WTC11 (cell line): ENCODE measurements at regions not wholly inside any gene's neighbourhood (a gene's known extent, or its start where the extent isn't known, plus 50 kb on each side); places are given as distances from the start of the nearest gene placed in this dataset.

Source experiments
- ATAC-seq: fragments of 200-7000 bp; cut with Tn5 transposase; 2 replicates; pipeline ENCODE4 v1.10.0; 2021; ENCODE audit warnings: mild to moderate bottlenecking, moderate library complexity
- CTCF ChIA-PET: fragments of 300-600 bp; sonication (Branson Sonifier 250); formaldehyde crosslinking; loops from one replicate; lab custom pipeline; 2021; ENCODE audit warnings: antibody characterized with exemption; lab: Charles Lee
- POLR2A ChIA-PET: fragments of 350-600 bp; sonication (Branson Sonifier 250); formaldehyde crosslinking; loops from one replicate; lab custom pipeline; 2021; ENCODE audit warnings: antibody characterized with exemption; lab: Charles Lee
- DNase-seq: peaks from one replicate; pipeline ENCODE4 v3.0.0; 2021; ENCODE audit warnings: low spot score
- H3K27ac Mint-ChIP-seq: 2 replicates; pipeline ENCODE4 v1.8.0; 2021; ENCODE audit warnings: mixed read lengths
- H3K27me3 Mint-ChIP-seq: 2 replicates; pipeline ENCODE4 v1.8.0; 2021; ENCODE audit warnings: low read depth, mild to moderate bottlenecking, moderate library complexity, mixed read lengths
- H3K36me3 Mint-ChIP-seq: 2 replicates; pipeline ENCODE4 v1.8.0; 2021; ENCODE audit warnings: mixed read lengths
- H3K4me1 Mint-ChIP-seq: 2 replicates; pipeline ENCODE4 v1.8.0; 2022; ENCODE audit warnings: mixed read lengths
- H3K4me3 Mint-ChIP-seq: 2 replicates; pipeline ENCODE4 v1.8.0; 2021; ENCODE audit warnings: mild to moderate bottlenecking, moderate library complexity, mixed read lengths
- H3K9me3 Mint-ChIP-seq: 2 replicates; pipeline ENCODE4 v1.8.0; 2021; ENCODE audit warnings: mixed read lengths
- ATF1 ChIP-seq: sonication (generic); formaldehyde crosslinking; IDR thresholded peaks from 2 replicates; pipeline ENCODE4 v1.8.1; 2023; ENCODE audit warnings: mild to moderate bottlenecking, moderate library complexity, missing genetic modification reagents
- EMX1 ChIP-seq: fragments of 250-450 bp; sonication (Bioruptor Pico); IDR thresholded peaks from 2 replicates; pipeline ENCODE4 v1.8.0; 2021; ENCODE audit warnings: mild to moderate bottlenecking
- HMGA2 ChIP-seq: fragments of 250-450 bp; sonication (Bioruptor Pico); IDR thresholded peaks from 2 replicates; pipeline ENCODE4 v1.4.0; 2021; ENCODE audit warnings: mild to moderate bottlenecking, moderate library complexity
- MXD4 ChIP-seq: fragments of 250-450 bp; sonication (Bioruptor Pico); IDR thresholded peaks from 2 replicates; pipeline ENCODE4 v1.8.0; 2021; ENCODE audit warnings: mild to moderate bottlenecking, moderate library complexity, borderline replicate concordance
- NFATC4 ChIP-seq: fragments of 250-450 bp; sonication (Bioruptor Pico); IDR thresholded peaks from 2 replicates; pipeline ENCODE4 v1.9.0; 2021; ENCODE audit warnings: mild to moderate bottlenecking
- NFYB ChIP-seq: sonication (generic); formaldehyde crosslinking; conservative IDR thresholded peaks from 2 replicates; pipeline ENCODE4 v1.8.0; 2022; ENCODE audit warnings: low read depth, missing genetic modification reagents
- NR2C2 ChIP-seq: sonication (generic); formaldehyde crosslinking; IDR thresholded peaks from 2 replicates; pipeline ENCODE4 v1.8.0; 2022; ENCODE audit warnings: mild to moderate bottlenecking, missing genetic modification reagents
- OVOL2 ChIP-seq: fragments of 250-450 bp; sonication (Bioruptor Pico); IDR thresholded peaks from 2 replicates; pipeline ENCODE4 v1.9.0; 2021; ENCODE audit warnings: mild to moderate bottlenecking, borderline replicate concordance
- PRRX2 ChIP-seq: fragments of 250-450 bp; sonication (Bioruptor Pico); IDR thresholded peaks from 2 replicates; pipeline ENCODE4 v1.8.0; 2021; ENCODE audit warnings: mild to moderate bottlenecking
- SMAD4 ChIP-seq: sonication (generic); formaldehyde crosslinking; IDR thresholded peaks from 2 replicates; pipeline ENCODE4 v1.8.0; 2022; ENCODE audit warnings: mild to moderate bottlenecking, missing genetic modification reagents
- TP53 ChIP-seq: sonication (generic); formaldehyde crosslinking; IDR thresholded peaks from 2 replicates; pipeline ENCODE4 v1.8.1; 2023; ENCODE audit warnings: mild to moderate bottlenecking, missing genetic modification reagents
- ZNF219 ChIP-seq: sonication (generic); formaldehyde crosslinking; IDR thresholded peaks from 2 replicates; pipeline ENCODE4 v1.8.0; 2023; ENCODE audit warnings: missing genetic modification reagents, mild to moderate bottlenecking, borderline replicate concordance
- ZNF671 ChIP-seq: fragments of 250-450 bp; sonication (Bioruptor Pico); IDR thresholded peaks from 2 replicates; pipeline ENCODE4 v1.8.0; 2021; ENCODE audit warnings: mild to moderate bottlenecking
- TF ChIP-seq, protein P1 (sequence below): sonication (generic); formaldehyde crosslinking; IDR thresholded peaks from 2 replicates; pipeline ENCODE4 v1.8.1; 2023; ENCODE audit warnings: mild to moderate bottlenecking, missing genetic modification reagents, moderate library complexity
- TF ChIP-seq, protein P2 (sequence below): sonication (generic); formaldehyde crosslinking; IDR thresholded peaks from 2 replicates; pipeline ENCODE4 v1.8.1; 2022; ENCODE audit warnings: mild to moderate bottlenecking, missing genetic modification reagents, moderate library complexity, borderline replicate concordance
- TF ChIP-seq, protein P3 (sequence below): fragments of 250-450 bp; sonication (Bioruptor Pico); IDR thresholded peaks from 2 replicates; pipeline ENCODE4 v1.9.0; 2021; ENCODE audit warnings: mild to moderate bottlenecking
- TF ChIP-seq, protein P4 (sequence below): fragments of 250-450 bp; sonication (Bioruptor Pico); IDR thresholded peaks from 2 replicates; pipeline ENCODE4 v1.9.0; 2021; ENCODE audit warnings: mild to moderate bottlenecking, borderline replicate concordance
- TF ChIP-seq, protein P5 (sequence below): fragments of 250-450 bp; sonication (Bioruptor Pico); IDR thresholded peaks from 2 replicates; pipeline ENCODE4 v1.9.0; 2021; ENCODE audit warnings: mild to moderate bottlenecking
- TF ChIP-seq, protein P6 (sequence below): fragments of 250-450 bp; sonication (Bioruptor Pico); IDR thresholded peaks from 2 replicates; pipeline ENCODE4 v2.1.2; 2022; ENCODE audit warnings: mild to moderate bottlenecking, moderate library complexity
- TF ChIP-seq, protein P7 (sequence below): sonication (generic); formaldehyde crosslinking; IDR thresholded peaks from 2 replicates; pipeline ENCODE4 v1.8.1; 2023; ENCODE audit warnings: mild to moderate bottlenecking, missing genetic modification reagents, borderline replicate concordance
- TF ChIP-seq, protein P8 (sequence below): fragments of 200-600 bp; IDR thresholded peaks from 2 replicates; pipeline ENCODE4 v1.8.0; 2022; ENCODE audit warnings: antibody characterized with exemption

DNA sequence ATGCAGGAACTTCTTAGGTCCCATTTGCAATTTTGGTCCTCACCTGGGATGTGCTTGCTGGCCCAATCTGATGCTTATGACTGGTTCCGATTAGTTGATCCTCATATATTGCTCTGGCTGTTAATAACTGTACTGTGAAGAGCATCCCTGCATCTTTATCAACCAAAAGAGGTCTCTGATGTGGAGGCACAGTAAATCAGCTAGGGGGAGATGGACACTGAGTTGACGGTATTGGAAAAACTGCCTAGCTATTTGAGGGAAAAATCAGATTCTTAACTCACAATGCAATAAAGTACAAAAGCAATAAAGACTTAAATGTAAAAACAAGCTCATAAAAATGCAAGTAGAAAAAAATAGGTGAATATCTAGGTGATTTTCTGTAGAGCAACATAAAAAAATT, 188.0 kb upstream of the TCF4 start (continued):
- TF ChIP-seq, protein P1, sequence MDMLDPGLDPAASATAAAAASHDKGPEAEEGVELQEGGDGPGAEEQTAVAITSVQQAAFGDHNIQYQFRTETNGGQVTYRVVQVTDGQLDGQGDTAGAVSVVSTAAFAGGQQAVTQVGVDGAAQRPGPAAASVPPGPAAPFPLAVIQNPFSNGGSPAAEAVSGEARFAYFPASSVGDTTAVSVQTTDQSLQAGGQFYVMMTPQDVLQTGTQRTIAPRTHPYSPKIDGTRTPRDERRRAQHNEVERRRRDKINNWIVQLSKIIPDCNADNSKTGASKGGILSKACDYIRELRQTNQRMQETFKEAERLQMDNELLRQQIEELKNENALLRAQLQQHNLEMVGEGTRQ (CRISPR knock-in tag), result no peak
- no peak for TF ChIP-seq HMGA2

DNA sequence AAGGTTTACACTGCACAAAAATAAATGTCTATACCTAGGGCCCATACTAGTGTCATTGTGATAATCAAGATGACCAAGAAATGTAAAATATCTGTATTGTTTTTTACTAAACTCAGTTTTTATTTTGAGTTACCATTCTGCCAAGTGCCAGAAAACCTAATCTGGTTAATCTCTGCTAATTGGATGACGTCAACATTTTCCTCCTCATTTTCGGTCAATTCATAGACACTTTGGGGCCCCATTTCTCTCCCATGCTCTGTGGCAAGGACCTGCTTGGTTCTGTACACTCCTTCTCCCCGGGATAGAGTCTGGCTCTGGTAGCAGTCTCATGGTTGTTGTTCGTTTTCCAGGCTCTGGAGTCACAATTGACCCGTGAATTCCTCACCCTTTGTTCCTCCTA, 186.5 kb upstream of the TCF4 start:
- Mint-ChIP-seq H3K4me1 (peaks cover 34% of the 10 kb centered on the region), H3K9me3 (no peaks in the 10 kb centered on the region), H3K27me3 (0 out of 2 replicates have a peak, but pooled peaks cover 2% of the 10 kb centered on the region), H3K36me3 (no peaks in the 10 kb centered on the region), H3K27ac (no peak overlapping the region), H3K4me3 (no peak overlapping the region)
- ATAC-seq (no peak), DNase-seq (no peak)
- ChIA-PET POLR2A (no interaction called here), CTCF (no interaction called here)
- TF ChIP-seq, protein P2, sequence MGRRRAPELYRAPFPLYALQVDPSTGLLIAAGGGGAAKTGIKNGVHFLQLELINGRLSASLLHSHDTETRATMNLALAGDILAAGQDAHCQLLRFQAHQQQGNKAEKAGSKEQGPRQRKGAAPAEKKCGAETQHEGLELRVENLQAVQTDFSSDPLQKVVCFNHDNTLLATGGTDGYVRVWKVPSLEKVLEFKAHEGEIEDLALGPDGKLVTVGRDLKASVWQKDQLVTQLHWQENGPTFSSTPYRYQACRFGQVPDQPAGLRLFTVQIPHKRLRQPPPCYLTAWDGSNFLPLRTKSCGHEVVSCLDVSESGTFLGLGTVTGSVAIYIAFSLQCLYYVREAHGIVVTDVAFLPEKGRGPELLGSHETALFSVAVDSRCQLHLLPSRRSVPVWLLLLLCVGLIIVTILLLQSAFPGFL (CRISPR knock-in tag), result no peak
- TF ChIP-seq EMX1 (CRISPR knock-in tag) (no peak), OVOL2 (CRISPR knock-in tag) (no peak), PRRX2 (CRISPR knock-in tag) (no peak), ZNF671 (CRISPR knock-in tag) (no peak), NR2C2 (CRISPR knock-in tag) (no peak), NFYB (no peak), SMAD4 (no peak), MXD4 (CRISPR knock-in tag) (no peak), TP53 (CRISPR knock-in tag) (no peak), NFATC4 (CRISPR knock-in tag) (no peak), ATF1 (CRISPR knock-in tag) (no peak), ZNF219 (no peak)
- TF ChIP-seq, protein P3, sequence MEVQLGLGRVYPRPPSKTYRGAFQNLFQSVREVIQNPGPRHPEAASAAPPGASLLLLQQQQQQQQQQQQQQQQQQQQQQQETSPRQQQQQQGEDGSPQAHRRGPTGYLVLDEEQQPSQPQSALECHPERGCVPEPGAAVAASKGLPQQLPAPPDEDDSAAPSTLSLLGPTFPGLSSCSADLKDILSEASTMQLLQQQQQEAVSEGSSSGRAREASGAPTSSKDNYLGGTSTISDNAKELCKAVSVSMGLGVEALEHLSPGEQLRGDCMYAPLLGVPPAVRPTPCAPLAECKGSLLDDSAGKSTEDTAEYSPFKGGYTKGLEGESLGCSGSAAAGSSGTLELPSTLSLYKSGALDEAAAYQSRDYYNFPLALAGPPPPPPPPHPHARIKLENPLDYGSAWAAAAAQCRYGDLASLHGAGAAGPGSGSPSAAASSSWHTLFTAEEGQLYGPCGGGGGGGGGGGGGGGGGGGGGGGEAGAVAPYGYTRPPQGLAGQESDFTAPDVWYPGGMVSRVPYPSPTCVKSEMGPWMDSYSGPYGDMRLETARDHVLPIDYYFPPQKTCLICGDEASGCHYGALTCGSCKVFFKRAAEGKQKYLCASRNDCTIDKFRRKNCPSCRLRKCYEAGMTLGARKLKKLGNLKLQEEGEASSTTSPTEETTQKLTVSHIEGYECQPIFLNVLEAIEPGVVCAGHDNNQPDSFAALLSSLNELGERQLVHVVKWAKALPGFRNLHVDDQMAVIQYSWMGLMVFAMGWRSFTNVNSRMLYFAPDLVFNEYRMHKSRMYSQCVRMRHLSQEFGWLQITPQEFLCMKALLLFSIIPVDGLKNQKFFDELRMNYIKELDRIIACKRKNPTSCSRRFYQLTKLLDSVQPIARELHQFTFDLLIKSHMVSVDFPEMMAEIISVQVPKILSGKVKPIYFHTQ (CRISPR knock-in tag), result no peak
- TF ChIP-seq, protein P4, sequence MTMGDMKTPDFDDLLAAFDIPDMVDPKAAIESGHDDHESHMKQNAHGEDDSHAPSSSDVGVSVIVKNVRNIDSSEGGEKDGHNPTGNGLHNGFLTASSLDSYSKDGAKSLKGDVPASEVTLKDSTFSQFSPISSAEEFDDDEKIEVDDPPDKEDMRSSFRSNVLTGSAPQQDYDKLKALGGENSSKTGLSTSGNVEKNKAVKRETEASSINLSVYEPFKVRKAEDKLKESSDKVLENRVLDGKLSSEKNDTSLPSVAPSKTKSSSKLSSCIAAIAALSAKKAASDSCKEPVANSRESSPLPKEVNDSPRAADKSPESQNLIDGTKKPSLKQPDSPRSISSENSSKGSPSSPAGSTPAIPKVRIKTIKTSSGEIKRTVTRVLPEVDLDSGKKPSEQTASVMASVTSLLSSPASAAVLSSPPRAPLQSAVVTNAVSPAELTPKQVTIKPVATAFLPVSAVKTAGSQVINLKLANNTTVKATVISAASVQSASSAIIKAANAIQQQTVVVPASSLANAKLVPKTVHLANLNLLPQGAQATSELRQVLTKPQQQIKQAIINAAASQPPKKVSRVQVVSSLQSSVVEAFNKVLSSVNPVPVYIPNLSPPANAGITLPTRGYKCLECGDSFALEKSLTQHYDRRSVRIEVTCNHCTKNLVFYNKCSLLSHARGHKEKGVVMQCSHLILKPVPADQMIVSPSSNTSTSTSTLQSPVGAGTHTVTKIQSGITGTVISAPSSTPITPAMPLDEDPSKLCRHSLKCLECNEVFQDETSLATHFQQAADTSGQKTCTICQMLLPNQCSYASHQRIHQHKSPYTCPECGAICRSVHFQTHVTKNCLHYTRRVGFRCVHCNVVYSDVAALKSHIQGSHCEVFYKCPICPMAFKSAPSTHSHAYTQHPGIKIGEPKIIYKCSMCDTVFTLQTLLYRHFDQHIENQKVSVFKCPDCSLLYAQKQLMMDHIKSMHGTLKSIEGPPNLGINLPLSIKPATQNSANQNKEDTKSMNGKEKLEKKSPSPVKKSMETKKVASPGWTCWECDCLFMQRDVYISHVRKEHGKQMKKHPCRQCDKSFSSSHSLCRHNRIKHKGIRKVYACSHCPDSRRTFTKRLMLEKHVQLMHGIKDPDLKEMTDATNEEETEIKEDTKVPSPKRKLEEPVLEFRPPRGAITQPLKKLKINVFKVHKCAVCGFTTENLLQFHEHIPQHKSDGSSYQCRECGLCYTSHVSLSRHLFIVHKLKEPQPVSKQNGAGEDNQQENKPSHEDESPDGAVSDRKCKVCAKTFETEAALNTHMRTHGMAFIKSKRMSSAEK (CRISPR knock-in tag), result no peak
- TF ChIP-seq, protein P5, sequence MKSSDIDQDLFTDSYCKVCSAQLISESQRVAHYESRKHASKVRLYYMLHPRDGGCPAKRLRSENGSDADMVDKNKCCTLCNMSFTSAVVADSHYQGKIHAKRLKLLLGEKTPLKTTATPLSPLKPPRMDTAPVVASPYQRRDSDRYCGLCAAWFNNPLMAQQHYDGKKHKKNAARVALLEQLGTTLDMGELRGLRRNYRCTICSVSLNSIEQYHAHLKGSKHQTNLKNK (CRISPR knock-in tag), result no peak
- TF ChIP-seq, protein P6, sequence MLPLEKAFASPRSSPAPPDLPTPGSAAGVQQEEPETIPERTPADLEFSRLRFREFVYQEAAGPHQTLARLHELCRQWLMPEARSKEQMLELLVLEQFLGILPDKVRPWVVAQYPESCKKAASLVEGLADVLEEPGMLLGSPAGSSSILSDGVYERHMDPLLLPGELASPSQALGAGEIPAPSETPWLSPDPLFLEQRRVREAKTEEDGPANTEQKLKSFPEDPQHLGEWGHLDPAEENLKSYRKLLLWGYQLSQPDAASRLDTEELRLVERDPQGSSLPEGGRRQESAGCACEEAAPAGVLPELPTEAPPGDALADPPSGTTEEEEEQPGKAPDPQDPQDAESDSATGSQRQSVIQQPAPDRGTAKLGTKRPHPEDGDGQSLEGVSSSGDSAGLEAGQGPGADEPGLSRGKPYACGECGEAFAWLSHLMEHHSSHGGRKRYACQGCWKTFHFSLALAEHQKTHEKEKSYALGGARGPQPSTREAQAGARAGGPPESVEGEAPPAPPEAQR (CRISPR knock-in tag), result no peak
- TF ChIP-seq, protein P7, sequence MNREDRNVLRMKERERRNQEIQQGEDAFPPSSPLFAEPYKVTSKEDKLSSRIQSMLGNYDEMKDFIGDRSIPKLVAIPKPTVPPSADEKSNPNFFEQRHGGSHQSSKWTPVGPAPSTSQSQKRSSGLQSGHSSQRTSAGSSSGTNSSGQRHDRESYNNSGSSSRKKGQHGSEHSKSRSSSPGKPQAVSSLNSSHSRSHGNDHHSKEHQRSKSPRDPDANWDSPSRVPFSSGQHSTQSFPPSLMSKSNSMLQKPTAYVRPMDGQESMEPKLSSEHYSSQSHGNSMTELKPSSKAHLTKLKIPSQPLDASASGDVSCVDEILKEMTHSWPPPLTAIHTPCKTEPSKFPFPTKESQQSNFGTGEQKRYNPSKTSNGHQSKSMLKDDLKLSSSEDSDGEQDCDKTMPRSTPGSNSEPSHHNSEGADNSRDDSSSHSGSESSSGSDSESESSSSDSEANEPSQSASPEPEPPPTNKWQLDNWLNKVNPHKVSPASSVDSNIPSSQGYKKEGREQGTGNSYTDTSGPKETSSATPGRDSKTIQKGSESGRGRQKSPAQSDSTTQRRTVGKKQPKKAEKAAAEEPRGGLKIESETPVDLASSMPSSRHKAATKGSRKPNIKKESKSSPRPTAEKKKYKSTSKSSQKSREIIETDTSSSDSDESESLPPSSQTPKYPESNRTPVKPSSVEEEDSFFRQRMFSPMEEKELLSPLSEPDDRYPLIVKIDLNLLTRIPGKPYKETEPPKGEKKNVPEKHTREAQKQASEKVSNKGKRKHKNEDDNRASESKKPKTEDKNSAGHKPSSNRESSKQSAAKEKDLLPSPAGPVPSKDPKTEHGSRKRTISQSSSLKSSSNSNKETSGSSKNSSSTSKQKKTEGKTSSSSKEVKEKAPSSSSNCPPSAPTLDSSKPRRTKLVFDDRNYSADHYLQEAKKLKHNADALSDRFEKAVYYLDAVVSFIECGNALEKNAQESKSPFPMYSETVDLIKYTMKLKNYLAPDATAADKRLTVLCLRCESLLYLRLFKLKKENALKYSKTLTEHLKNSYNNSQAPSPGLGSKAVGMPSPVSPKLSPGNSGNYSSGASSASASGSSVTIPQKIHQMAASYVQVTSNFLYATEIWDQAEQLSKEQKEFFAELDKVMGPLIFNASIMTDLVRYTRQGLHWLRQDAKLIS (CRISPR knock-in tag), result no peak
- TF ChIP-seq, protein P8, sequence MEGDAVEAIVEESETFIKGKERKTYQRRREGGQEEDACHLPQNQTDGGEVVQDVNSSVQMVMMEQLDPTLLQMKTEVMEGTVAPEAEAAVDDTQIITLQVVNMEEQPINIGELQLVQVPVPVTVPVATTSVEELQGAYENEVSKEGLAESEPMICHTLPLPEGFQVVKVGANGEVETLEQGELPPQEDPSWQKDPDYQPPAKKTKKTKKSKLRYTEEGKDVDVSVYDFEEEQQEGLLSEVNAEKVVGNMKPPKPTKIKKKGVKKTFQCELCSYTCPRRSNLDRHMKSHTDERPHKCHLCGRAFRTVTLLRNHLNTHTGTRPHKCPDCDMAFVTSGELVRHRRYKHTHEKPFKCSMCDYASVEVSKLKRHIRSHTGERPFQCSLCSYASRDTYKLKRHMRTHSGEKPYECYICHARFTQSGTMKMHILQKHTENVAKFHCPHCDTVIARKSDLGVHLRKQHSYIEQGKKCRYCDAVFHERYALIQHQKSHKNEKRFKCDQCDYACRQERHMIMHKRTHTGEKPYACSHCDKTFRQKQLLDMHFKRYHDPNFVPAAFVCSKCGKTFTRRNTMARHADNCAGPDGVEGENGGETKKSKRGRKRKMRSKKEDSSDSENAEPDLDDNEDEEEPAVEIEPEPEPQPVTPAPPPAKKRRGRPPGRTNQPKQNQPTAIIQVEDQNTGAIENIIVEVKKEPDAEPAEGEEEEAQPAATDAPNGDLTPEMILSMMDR, result no peak
